ENCODE measurements at regions not wholly inside any gene's neighbourhood (a gene's known extent, or its start where the extent isn't known, plus 50 kb on each side); places are given as distances from the start of the nearest gene placed in this dataset.

DNA sequence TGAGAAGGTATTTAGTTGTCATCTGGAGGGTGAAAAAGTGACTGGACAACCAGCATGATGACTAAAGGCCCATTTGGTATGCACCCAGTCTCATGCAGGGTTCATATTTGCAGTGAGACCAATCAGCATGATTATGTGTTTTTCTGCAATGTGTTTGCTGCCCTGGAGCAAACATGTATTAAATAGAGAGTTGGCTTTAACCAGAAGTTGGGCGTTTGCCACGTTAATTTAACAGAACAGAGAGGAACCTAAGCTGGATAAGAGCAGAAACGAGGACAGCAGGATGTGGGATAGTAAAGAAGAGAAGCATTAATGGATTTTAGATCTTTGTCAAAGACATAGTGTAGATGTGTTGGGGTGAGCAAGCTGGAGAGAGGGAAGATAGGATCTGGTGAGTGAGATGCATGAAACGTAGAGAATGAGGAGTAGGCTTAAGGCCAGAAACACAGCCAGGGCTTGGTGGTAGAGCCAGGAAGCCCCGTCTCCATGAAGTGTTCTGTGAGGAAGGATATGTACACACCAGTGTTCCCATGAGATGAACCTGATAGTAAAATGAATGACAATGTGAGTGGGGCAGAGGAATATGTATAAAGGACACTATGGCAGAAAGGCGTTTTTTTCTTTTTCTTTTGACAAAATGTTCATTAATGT lies 164.0 kb upstream of the PDGFD start:
- TF ChIP-seq, protein P1, sequence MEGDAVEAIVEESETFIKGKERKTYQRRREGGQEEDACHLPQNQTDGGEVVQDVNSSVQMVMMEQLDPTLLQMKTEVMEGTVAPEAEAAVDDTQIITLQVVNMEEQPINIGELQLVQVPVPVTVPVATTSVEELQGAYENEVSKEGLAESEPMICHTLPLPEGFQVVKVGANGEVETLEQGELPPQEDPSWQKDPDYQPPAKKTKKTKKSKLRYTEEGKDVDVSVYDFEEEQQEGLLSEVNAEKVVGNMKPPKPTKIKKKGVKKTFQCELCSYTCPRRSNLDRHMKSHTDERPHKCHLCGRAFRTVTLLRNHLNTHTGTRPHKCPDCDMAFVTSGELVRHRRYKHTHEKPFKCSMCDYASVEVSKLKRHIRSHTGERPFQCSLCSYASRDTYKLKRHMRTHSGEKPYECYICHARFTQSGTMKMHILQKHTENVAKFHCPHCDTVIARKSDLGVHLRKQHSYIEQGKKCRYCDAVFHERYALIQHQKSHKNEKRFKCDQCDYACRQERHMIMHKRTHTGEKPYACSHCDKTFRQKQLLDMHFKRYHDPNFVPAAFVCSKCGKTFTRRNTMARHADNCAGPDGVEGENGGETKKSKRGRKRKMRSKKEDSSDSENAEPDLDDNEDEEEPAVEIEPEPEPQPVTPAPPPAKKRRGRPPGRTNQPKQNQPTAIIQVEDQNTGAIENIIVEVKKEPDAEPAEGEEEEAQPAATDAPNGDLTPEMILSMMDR (conservative IDR thresholded peaks at IDR 0.05; ENCODE audit: low read length): no peak
- no peak for TF ChIP-seq EZH2phosphoT487 (IDR thresholded peaks at IDR 0.05; ENCODE audit: borderline replicate concordance, low read depth, low read length)
